ENCODE measurements at regions not wholly inside any gene's neighbourhood (a gene's known extent, or its start where the extent isn't known, plus 50 kb on each side); places are given as distances from the start of the nearest gene placed in this dataset.

DNA sequence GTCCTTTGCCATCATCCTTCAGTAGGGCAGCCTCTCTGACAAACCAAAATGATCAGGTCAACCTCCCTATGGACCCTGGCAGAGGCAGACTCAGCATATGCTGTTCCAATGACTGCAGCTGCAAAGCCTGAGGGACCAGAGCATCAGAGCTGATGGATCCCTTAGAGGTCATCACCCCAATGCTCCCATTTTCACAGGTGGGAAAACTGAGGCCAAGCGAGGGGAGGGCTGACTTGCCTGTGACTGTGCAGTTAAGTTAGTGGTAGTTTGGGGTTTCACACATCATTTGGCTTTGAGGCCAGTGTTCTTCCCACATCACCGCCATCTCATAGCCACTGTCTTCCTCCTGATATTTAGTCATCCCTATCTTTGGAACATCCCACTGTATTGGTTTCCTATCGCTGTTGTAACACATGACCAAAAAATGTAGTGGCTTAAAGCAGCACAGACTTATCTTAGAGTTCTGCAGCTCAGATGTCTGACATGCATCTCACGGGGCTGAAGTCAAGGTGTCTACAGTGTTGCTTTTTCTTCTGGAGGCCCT lies 69.3 kb upstream of the PDZD8 start:
- H3K27ac Mint-ChIP-seq, result no peak overlapping the region
- H3K27me3 Mint-ChIP-seq (ENCODE audit: insufficient read depth, low read depth, poor library complexity), result peaks cover 14% of the 10 kb centered on the region
- H3K4me3 Mint-ChIP-seq, result no peak overlapping the region
- Histone ChIP-seq H3K4me3 (no peak overlapping the region), H3K4me2 (no peak overlapping the region), H3K9me2 (ENCODE audit: insufficient read depth) (0 out of 2 replicates have a peak, but pooled peaks cover 4% of the 10 kb centered on the region), H3F3A (replicated peaks; ENCODE audit: low read depth) (no peaks in the 10 kb centered on the region), H3K27me3 (ENCODE audit: insufficient read depth) (no peaks in the 10 kb centered on the region), H2AFZ (no peak overlapping the region), H3K36me3 (ENCODE audit: insufficient read depth) (no peaks in the 10 kb centered on the region; the same call in 1 of the 2 replicates), H3K4me1 (ENCODE audit: insufficient read depth) (no peaks in the 10 kb centered on the region), H3K79me2 (replicated peaks; ENCODE audit: insufficient read depth) (no peaks in the 10 kb centered on the region), H3K27ac (ENCODE audit: low read depth) (no peak overlapping the region), H4K20me1 (replicated peaks; ENCODE audit: insufficient read depth) (no peaks in the 10 kb centered on the region)
- peaks cover 3% of the 10 kb centered on the region; the same call in 1 of the 3 replicates for H3K4me1 Mint-ChIP-seq
- DNase-seq (ENCODE audit: low spot score) (no peak), ATAC-seq (no peak)
- peaks cover 38% of the 10 kb centered on the region for H3K36me3 Mint-ChIP-seq (ENCODE audit: low read depth)
- peaks cover 55% of the 10 kb centered on the region for H3K9me3 Mint-ChIP-seq
- TF ChIP-seq ZNF331 (CRISPR knock-in tag; IDR thresholded peaks at IDR 0.05; ENCODE audit: low read depth) (no peak), JUNB (IDR thresholded peaks at IDR 0.05; ENCODE audit: unreplicated experiment) (no peak), STAT1 (IDR thresholded peaks at IDR 0.05; ENCODE audit: unreplicated experiment) (no peak), EZH2 (IDR thresholded peaks at IDR 0.05; ENCODE audit: low read depth, unreplicated experiment) (no peak), ZNF114 (CRISPR knock-in tag; IDR thresholded peaks at IDR 0.05) (no peak), EZH2phosphoT487 (IDR thresholded peaks at IDR 0.05; ENCODE audit: unreplicated experiment) (no peak), NANOG (IDR thresholded peaks at IDR 0.05; ENCODE audit: borderline replicate concordance) (no peak), POLR2AphosphoS5 (IDR thresholded peaks at IDR 0.05; ENCODE audit: low read depth) (no peak)
- TF ChIP-seq, protein P1, sequence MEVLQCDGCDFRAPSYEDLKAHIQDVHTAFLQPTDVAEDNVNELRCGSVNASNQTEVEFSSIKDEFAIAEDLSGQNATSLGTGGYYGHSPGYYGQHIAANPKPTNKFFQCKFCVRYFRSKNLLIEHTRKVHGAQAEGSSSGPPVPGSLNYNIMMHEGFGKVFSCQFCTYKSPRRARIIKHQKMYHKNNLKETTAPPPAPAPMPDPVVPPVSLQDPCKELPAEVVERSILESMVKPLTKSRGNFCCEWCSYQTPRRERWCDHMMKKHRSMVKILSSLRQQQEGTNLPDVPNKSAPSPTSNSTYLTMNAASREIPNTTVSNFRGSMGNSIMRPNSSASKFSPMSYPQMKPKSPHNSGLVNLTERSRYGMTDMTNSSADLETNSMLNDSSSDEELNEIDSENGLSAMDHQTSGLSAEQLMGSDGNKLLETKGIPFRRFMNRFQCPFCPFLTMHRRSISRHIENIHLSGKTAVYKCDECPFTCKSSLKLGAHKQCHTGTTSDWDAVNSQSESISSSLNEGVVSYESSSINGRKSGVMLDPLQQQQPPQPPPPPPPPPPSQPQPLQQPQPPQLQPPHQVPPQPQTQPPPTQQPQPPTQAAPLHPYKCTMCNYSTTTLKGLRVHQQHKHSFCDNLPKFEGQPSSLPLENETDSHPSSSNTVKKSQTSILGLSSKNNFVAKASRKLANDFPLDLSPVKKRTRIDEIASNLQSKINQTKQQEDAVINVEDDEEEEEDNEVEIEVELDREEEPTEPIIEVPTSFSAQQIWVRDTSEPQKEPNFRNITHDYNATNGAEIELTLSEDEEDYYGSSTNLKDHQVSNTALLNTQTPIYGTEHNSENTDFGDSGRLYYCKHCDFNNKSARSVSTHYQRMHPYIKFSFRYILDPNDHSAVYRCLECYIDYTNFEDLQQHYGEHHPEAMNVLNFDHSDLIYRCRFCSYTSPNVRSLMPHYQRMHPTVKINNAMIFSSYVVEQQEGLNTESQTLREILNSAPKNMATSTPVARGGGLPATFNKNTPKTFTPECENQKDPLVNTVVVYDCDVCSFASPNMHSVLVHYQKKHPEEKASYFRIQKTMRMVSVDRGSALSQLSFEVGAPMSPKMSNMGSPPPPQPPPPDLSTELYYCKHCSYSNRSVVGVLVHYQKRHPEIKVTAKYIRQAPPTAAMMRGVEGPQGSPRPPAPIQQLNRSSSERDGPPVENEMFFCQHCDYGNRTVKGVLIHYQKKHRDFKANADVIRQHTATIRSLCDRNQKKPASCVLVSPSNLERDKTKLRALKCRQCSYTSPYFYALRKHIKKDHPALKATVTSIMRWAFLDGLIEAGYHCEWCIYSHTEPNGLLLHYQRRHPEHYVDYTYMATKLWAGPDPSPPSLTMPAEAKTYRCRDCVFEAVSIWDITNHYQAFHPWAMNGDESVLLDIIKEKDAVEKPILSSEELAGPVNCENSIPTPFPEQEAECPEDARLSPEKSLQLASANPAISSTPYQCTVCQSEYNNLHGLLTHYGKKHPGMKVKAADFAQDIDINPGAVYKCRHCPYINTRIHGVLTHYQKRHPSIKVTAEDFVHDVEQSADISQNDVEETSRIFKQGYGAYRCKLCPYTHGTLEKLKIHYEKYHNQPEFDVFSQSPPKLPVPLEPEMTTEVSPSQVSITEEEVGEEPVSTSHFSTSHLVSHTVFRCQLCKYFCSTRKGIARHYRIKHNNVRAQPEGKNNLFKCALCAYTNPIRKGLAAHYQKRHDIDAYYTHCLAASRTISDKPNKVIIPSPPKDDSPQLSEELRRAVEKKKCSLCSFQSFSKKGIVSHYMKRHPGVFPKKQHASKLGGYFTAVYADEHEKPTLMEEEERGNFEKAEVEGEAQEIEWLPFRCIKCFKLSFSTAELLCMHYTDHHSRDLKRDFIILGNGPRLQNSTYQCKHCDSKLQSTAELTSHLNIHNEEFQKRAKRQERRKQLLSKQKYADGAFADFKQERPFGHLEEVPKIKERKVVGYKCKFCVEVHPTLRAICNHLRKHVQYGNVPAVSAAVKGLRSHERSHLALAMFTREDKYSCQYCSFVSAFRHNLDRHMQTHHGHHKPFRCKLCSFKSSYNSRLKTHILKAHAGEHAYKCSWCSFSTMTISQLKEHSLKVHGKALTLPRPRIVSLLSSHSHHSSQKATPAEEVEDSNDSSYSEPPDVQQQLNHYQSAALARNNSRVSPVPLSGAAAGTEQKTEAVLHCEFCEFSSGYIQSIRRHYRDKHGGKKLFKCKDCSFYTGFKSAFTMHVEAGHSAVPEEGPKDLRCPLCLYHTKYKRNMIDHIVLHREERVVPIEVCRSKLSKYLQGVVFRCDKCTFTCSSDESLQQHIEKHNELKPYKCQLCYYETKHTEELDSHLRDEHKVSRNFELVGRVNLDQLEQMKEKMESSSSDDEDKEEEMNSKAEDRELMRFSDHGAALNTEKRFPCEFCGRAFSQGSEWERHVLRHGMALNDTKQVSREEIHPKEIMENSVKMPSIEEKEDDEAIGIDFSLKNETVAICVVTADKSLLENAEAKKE (CRISPR knock-in tag; IDR thresholded peaks at IDR 0.05), result no peak
- TF ChIP-seq, protein P2, sequence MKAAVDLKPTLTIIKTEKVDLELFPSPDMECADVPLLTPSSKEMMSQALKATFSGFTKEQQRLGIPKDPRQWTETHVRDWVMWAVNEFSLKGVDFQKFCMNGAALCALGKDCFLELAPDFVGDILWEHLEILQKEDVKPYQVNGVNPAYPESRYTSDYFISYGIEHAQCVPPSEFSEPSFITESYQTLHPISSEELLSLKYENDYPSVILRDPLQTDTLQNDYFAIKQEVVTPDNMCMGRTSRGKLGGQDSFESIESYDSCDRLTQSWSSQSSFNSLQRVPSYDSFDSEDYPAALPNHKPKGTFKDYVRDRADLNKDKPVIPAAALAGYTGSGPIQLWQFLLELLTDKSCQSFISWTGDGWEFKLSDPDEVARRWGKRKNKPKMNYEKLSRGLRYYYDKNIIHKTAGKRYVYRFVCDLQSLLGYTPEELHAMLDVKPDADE (IDR thresholded peaks at IDR 0.05), result no peak
- TF ChIP-seq, protein P3, sequence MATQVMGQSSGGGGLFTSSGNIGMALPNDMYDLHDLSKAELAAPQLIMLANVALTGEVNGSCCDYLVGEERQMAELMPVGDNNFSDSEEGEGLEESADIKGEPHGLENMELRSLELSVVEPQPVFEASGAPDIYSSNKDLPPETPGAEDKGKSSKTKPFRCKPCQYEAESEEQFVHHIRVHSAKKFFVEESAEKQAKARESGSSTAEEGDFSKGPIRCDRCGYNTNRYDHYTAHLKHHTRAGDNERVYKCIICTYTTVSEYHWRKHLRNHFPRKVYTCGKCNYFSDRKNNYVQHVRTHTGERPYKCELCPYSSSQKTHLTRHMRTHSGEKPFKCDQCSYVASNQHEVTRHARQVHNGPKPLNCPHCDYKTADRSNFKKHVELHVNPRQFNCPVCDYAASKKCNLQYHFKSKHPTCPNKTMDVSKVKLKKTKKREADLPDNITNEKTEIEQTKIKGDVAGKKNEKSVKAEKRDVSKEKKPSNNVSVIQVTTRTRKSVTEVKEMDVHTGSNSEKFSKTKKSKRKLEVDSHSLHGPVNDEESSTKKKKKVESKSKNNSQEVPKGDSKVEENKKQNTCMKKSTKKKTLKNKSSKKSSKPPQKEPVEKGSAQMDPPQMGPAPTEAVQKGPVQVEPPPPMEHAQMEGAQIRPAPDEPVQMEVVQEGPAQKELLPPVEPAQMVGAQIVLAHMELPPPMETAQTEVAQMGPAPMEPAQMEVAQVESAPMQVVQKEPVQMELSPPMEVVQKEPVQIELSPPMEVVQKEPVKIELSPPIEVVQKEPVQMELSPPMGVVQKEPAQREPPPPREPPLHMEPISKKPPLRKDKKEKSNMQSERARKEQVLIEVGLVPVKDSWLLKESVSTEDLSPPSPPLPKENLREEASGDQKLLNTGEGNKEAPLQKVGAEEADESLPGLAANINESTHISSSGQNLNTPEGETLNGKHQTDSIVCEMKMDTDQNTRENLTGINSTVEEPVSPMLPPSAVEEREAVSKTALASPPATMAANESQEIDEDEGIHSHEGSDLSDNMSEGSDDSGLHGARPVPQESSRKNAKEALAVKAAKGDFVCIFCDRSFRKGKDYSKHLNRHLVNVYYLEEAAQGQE (IDR thresholded peaks at IDR 0.05; ENCODE audit: unreplicated experiment), result no peak
- TF ChIP-seq, protein P4, sequence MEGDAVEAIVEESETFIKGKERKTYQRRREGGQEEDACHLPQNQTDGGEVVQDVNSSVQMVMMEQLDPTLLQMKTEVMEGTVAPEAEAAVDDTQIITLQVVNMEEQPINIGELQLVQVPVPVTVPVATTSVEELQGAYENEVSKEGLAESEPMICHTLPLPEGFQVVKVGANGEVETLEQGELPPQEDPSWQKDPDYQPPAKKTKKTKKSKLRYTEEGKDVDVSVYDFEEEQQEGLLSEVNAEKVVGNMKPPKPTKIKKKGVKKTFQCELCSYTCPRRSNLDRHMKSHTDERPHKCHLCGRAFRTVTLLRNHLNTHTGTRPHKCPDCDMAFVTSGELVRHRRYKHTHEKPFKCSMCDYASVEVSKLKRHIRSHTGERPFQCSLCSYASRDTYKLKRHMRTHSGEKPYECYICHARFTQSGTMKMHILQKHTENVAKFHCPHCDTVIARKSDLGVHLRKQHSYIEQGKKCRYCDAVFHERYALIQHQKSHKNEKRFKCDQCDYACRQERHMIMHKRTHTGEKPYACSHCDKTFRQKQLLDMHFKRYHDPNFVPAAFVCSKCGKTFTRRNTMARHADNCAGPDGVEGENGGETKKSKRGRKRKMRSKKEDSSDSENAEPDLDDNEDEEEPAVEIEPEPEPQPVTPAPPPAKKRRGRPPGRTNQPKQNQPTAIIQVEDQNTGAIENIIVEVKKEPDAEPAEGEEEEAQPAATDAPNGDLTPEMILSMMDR (conservative IDR thresholded peaks at IDR 0.05; ENCODE audit: low read depth in 2 of 2), result no peak
